Left lung (tissue), 4 donors: ENCODE measurements at regions not wholly inside any gene's neighbourhood (a gene's known extent, or its start where the extent isn't known, plus 50 kb on each side); places are given as distances from the start of the nearest gene placed in this dataset.

Experiments used
- ATAC-seq: fragments of 200-7000 bp; cut with Tn5 transposase; one replicate; pipeline ENCODE4 v1.9.1; 2020; ENCODE audit warnings: moderate library complexity
- DNase-seq, 4 donors: peaks; one replicate each; pipeline ENCODE4 v3.0.0-alpha.2; 2013 to 2020
- H3K27ac ChIP-seq, 2 donors: fragments of 200-600 bp; sonication (generic) in 1 of 2; one replicate each; pipeline versions ENCODE4 v1.5.0 to v1.8.0; 2020 to 2021
- H3K27me3 ChIP-seq, 2 donors: fragments of 200-600 bp; sonication (generic) in 1 of 2; one replicate each; pipeline versions ENCODE4 v1.5.0 to v1.8.0; 2020 to 2021
- H3K36me3 ChIP-seq, 2 donors: fragments of 200-600 bp; sonication (generic) in 1 of 2; one replicate each; pipeline versions ENCODE4 v1.5.0 to v1.8.0; 2020 to 2021
- H3K4me1 ChIP-seq, 2 donors: fragments of 200-600 bp; one replicate each; pipeline ENCODE4 v1.8.0; 2021
- H3K4me3 ChIP-seq, 2 donors: fragments of 200-600 bp; sonication (generic) in 1 of 2; one replicate each; pipeline versions ENCODE4 v1.5.0 to v1.8.0; 2020 to 2021; ENCODE audit warnings: mild to moderate bottlenecking in 1 of 2
- H3K9me3 ChIP-seq, 2 donors: fragments of 200-600 bp; sonication (generic) in 1 of 2; one replicate each; pipeline versions ENCODE4 v1.5.0 to v1.8.0; 2020 to 2021
- CTCF ChIP-seq, 2 donors: fragments of 200-600 bp; sonication (generic) in 1 of 2; IDR thresholded peaks; one replicate each; pipeline versions ENCODE4 v1.5.0 to v1.8.0; 2021; ENCODE audit warnings: antibody characterized with exemption in 2 of 2
- intact Hi-C, 2 donors: fragments of 100-400 bp; cut with DNase I; formaldehyde crosslinking; loops; one replicate each; pipeline versions ENCODE4 v1.11.2 to v1.14.2; 2022
- donor health status: DM: no; HTN: yes; CAD: no.
- donor health status: DM: no; HTN: no; CAD: no.

- H3K4me1 ChIP-seq: peaks cover 0 to 13% of the 10 kb centered on the region in 2 donors
- no peak overlapping the region for H3K4me3 ChIP-seq
- no peak overlapping the region for H3K27ac ChIP-seq
- no peaks in the 10 kb centered on the region for H3K9me3 ChIP-seq
- ATAC-seq (no peak), DNase-seq (no peak)
- no peak for TF ChIP-seq CTCF (IDR thresholded peaks at IDR 0.05)
- intact Hi-C loops: no loop called here
- H3K27me3 ChIP-seq: no peaks in the 10 kb centered on the region
- H3K36me3 ChIP-seq: no peaks in the 10 kb centered on the region
Measured at GRCh38 chr1:96360036-96360795, 361.4 kb upstream of the PTBP2 start.

GRCh38 chr1:96361271-96361856 is 360.2 kb upstream of the PTBP2 start:
- Histone ChIP-seq H3K36me3 (no peaks in the 10 kb centered on the region), H3K4me1 (peaks cover 0 to 13% of the 10 kb centered on the region in 2 donors), H3K4me3 (no peak overlapping the region), H3K27me3 (no peaks in the 10 kb centered on the region), H3K27ac (no peak overlapping the region), H3K9me3 (no peaks in the 10 kb centered on the region)
- ATAC-seq: no peak
- no peak for TF ChIP-seq CTCF (IDR thresholded peaks at IDR 0.05)
- DNase-seq: no peak
- intact Hi-C loops: no loop called here

GRCh38 chr1:96361961-96362360 is 359.6 kb upstream of the PTBP2 start:
- intact Hi-C loops: no loop called here
- Histone ChIP-seq H3K27me3 (no peaks in the 10 kb centered on the region), H3K27ac (no peak overlapping the region), H3K4me1 (peaks cover 0 to 13% of the 10 kb centered on the region in 2 donors), H3K9me3 (no peaks in the 10 kb centered on the region), H3K36me3 (no peaks in the 10 kb centered on the region), H3K4me3 (no peak overlapping the region)
- no peak for TF ChIP-seq CTCF (IDR thresholded peaks at IDR 0.05)
- ATAC-seq: no peak
- DNase-seq: no peak

GRCh38 chr1:96362623-96363022 is 359.0 kb upstream of the PTBP2 start:
- DNase-seq (no peak), ATAC-seq (peak; percentile 83)
- Histone ChIP-seq H3K27ac (no peak overlapping the region), H3K4me1 (peaks cover 0 to 13% of the 10 kb centered on the region in 2 donors), H3K9me3 (no peaks in the 10 kb centered on the region), H3K27me3 (no peaks in the 10 kb centered on the region), H3K36me3 (no peaks in the 10 kb centered on the region), H3K4me3 (no peak overlapping the region)
- no peak for TF ChIP-seq CTCF (IDR thresholded peaks at IDR 0.05)
- intact Hi-C loops: no loop called here

GRCh38 chr1:96363826-96364225 is 357.8 kb upstream of the PTBP2 start:
- no peak for TF ChIP-seq CTCF (IDR thresholded peaks at IDR 0.05)
- Histone ChIP-seq H3K4me1 (peaks cover 0 to 13% of the 10 kb centered on the region in 2 donors), H3K9me3 (no peaks in the 10 kb centered on the region), H3K4me3 (no peak overlapping the region), H3K36me3 (no peaks in the 10 kb centered on the region), H3K27me3 (no peaks in the 10 kb centered on the region), H3K27ac (no peak overlapping the region)
- DNase-seq (no peak), ATAC-seq (no peak)
- intact Hi-C loops: no loop called here
